WTC11 (cell line): ENCODE measurements at regions not wholly inside any gene's neighbourhood (a gene's known extent, or its start where the extent isn't known, plus 50 kb on each side); places are given as distances from the start of the nearest gene placed in this dataset.

Experiments
- ATAC-seq: fragments of 200-7000 bp; cut with Tn5 transposase; 2 replicates; pipeline ENCODE4 v1.10.0; 2021; ENCODE audit warnings: mild to moderate bottlenecking, moderate library complexity
- CTCF ChIA-PET: fragments of 300-600 bp; sonication (Branson Sonifier 250); formaldehyde crosslinking; loops from one replicate; lab custom pipeline; 2021; ENCODE audit warnings: antibody characterized with exemption; lab: Charles Lee
- POLR2A ChIA-PET: fragments of 350-600 bp; sonication (Branson Sonifier 250); formaldehyde crosslinking; loops from one replicate; lab custom pipeline; 2021; ENCODE audit warnings: antibody characterized with exemption; lab: Charles Lee
- DNase-seq: peaks from one replicate; pipeline ENCODE4 v3.0.0; 2021; ENCODE audit warnings: low spot score
- H3K27ac Mint-ChIP-seq: 2 replicates; pipeline ENCODE4 v1.8.0; 2021; ENCODE audit warnings: mixed read lengths
- H3K27me3 Mint-ChIP-seq: 2 replicates; pipeline ENCODE4 v1.8.0; 2021; ENCODE audit warnings: low read depth, mild to moderate bottlenecking, moderate library complexity, mixed read lengths
- H3K36me3 Mint-ChIP-seq: 2 replicates; pipeline ENCODE4 v1.8.0; 2021; ENCODE audit warnings: mixed read lengths
- H3K4me1 Mint-ChIP-seq: 2 replicates; pipeline ENCODE4 v1.8.0; 2022; ENCODE audit warnings: mixed read lengths
- H3K4me3 Mint-ChIP-seq: 2 replicates; pipeline ENCODE4 v1.8.0; 2021; ENCODE audit warnings: mild to moderate bottlenecking, moderate library complexity, mixed read lengths
- H3K9me3 Mint-ChIP-seq: 2 replicates; pipeline ENCODE4 v1.8.0; 2021; ENCODE audit warnings: mixed read lengths
- ATF2 ChIP-seq: sonication (generic); formaldehyde crosslinking; IDR thresholded peaks from 2 replicates; pipeline ENCODE4 v1.8.1; 2022; ENCODE audit warnings: low read depth, missing genetic modification reagents, borderline replicate concordance
- CBFB ChIP-seq: sonication (generic); formaldehyde crosslinking; IDR thresholded peaks from 2 replicates; pipeline ENCODE4 v1.8.1; 2022; ENCODE audit warnings: mild to moderate bottlenecking, low read depth, missing genetic modification reagents
- E2F1 ChIP-seq: sonication (generic); formaldehyde crosslinking; IDR thresholded peaks from 2 replicates; pipeline ENCODE4 v1.8.0; 2022; ENCODE audit warnings: mild to moderate bottlenecking, missing genetic modification reagents
- E2F4 ChIP-seq: sonication (generic); formaldehyde crosslinking; IDR thresholded peaks from 2 replicates; pipeline ENCODE4 v1.8.1; 2022; ENCODE audit warnings: low read depth, mild to moderate bottlenecking, moderate library complexity, missing genetic modification reagents, borderline replicate concordance
- EMX1 ChIP-seq: fragments of 250-450 bp; sonication (Bioruptor Pico); IDR thresholded peaks from 2 replicates; pipeline ENCODE4 v1.8.0; 2021; ENCODE audit warnings: mild to moderate bottlenecking
- ESRRA ChIP-seq: sonication (generic); formaldehyde crosslinking; IDR thresholded peaks from 2 replicates; pipeline ENCODE4 v1.8.1; 2022; ENCODE audit warnings: mild to moderate bottlenecking, missing genetic modification reagents, borderline replicate concordance
- FOXJ3 ChIP-seq: sonication (generic); formaldehyde crosslinking; IDR thresholded peaks from 2 replicates; pipeline ENCODE4 v1.9.0; 2021; ENCODE audit warnings: missing genetic modification reagents, mild to moderate bottlenecking, borderline replicate concordance
- FOXK1 ChIP-seq: sonication (generic); formaldehyde crosslinking; IDR thresholded peaks from 2 replicates; pipeline ENCODE4 v1.8.0; 2022; ENCODE audit warnings: mild to moderate bottlenecking, moderate library complexity, missing genetic modification reagents
- IRF2 ChIP-seq: sonication (generic); formaldehyde crosslinking; IDR thresholded peaks from 2 replicates; pipeline ENCODE4 v1.8.0; 2022; ENCODE audit warnings: low read depth, missing genetic modification reagents, borderline replicate concordance
- KAT7 ChIP-seq: sonication (generic); formaldehyde crosslinking; IDR thresholded peaks from 2 replicates; pipeline ENCODE4 v1.8.1; 2023; ENCODE audit warnings: missing genetic modification reagents, mild to moderate bottlenecking, borderline replicate concordance
- MXD4 ChIP-seq: fragments of 250-450 bp; sonication (Bioruptor Pico); IDR thresholded peaks from 2 replicates; pipeline ENCODE4 v1.8.0; 2021; ENCODE audit warnings: mild to moderate bottlenecking, moderate library complexity, borderline replicate concordance
- NR2C2 ChIP-seq: sonication (generic); formaldehyde crosslinking; IDR thresholded peaks from 2 replicates; pipeline ENCODE4 v1.8.0; 2022; ENCODE audit warnings: mild to moderate bottlenecking, missing genetic modification reagents
- NR3C1 ChIP-seq: sonication (generic); formaldehyde crosslinking; conservative IDR thresholded peaks from 2 replicates; pipeline ENCODE4 v1.8.1; 2023; ENCODE audit warnings: low read depth, mild to moderate bottlenecking, missing genetic modification reagents
- RORB ChIP-seq: fragments of 250-450 bp; sonication (Bioruptor Pico); IDR thresholded peaks from 2 replicates; pipeline ENCODE4 v1.9.0; 2021; ENCODE audit warnings: mild to moderate bottlenecking
- SP1 ChIP-seq: sonication (generic); formaldehyde crosslinking; conservative IDR thresholded peaks from 2 replicates; pipeline ENCODE4 v1.8.1; 2022; ENCODE audit warnings: missing genetic modification reagents
- ZMAT4 ChIP-seq: fragments of 250-450 bp; sonication (Bioruptor Pico); IDR thresholded peaks from 2 replicates; pipeline ENCODE4 v1.9.0; 2021; ENCODE audit warnings: mild to moderate bottlenecking
- ZNF219 ChIP-seq: sonication (generic); formaldehyde crosslinking; IDR thresholded peaks from 2 replicates; pipeline ENCODE4 v1.8.0; 2023; ENCODE audit warnings: missing genetic modification reagents, mild to moderate bottlenecking, borderline replicate concordance
- ZNF281 ChIP-seq: sonication (generic); formaldehyde crosslinking; IDR thresholded peaks from 2 replicates; pipeline ENCODE4 v1.8.0; 2023; ENCODE audit warnings: mild to moderate bottlenecking, missing genetic modification reagents
- ZNF317 ChIP-seq: sonication (generic); formaldehyde crosslinking; IDR thresholded peaks from 2 replicates; pipeline ENCODE4 v1.8.1; 2023; ENCODE audit warnings: low read depth, mild to moderate bottlenecking, moderate library complexity, missing genetic modification reagents, borderline replicate concordance
- ZSCAN18 ChIP-seq: fragments of 250-450 bp; sonication (Bioruptor Pico); IDR thresholded peaks from 2 replicates; pipeline ENCODE4 v2.1.2; 2022; ENCODE audit warnings: mild to moderate bottlenecking, moderate library complexity

GRCh38 chr17:54844233-54844632, 56.4 kb upstream of the TOM1L1 start (continued):
- TF ChIP-seq ATF2 (CRISPR knock-in tag), result no peak
- no peak for TF ChIP-seq RORB
- TF ChIP-seq FOXK1 (CRISPR knock-in tag), result no peak
- TF ChIP-seq SP1 (CRISPR knock-in tag), result no peak
- no peak for TF ChIP-seq NR3C1
- no peak for TF ChIP-seq NR2C2 (CRISPR knock-in tag)

GRCh38 chr17:54848368-54848987, 52.2 kb upstream of the TOM1L1 start:
- peaks cover 5% of the 10 kb centered on the region for H3K4me1 Mint-ChIP-seq
- peaks cover 3% of the 10 kb centered on the region for H3K27me3 Mint-ChIP-seq
- DNase-seq (no peak), ATAC-seq (no peak)
- peaks cover 19% of the 10 kb centered on the region for H3K36me3 Mint-ChIP-seq
- TF ChIP-seq FOXJ3 (CRISPR knock-in tag) (no peak), CBFB (no peak), E2F1 (CRISPR knock-in tag) (no peak), ZSCAN18 (CRISPR knock-in tag) (no peak), ZMAT4 (CRISPR knock-in tag) (no peak), ESRRA (CRISPR knock-in tag) (no peak), EMX1 (CRISPR knock-in tag) (no peak), ZNF281 (CRISPR knock-in tag) (no peak), KAT7 (CRISPR knock-in tag) (no peak), ZNF219 (CRISPR knock-in tag) (no peak), NR3C1 (no peak), ATF2 (CRISPR knock-in tag) (no peak), MXD4 (CRISPR knock-in tag) (no peak), E2F4 (no peak), ZNF317 (CRISPR knock-in tag) (no peak), IRF2 (no peak)
- peaks cover 60% of the 10 kb centered on the region for H3K9me3 Mint-ChIP-seq
- ChIA-PET POLR2A (no interaction called here), CTCF (no interaction called here)
- H3K27ac Mint-ChIP-seq, result no peak overlapping the region
- no peak overlapping the region for H3K4me3 Mint-ChIP-seq
